RWPE1 (cell line): ENCODE measurements at regions not wholly inside any gene's neighbourhood (a gene's known extent, or its start where the extent isn't known, plus 50 kb on each side); places are given as distances from the start of the nearest gene placed in this dataset.

Experiments used
- CTCF ChIA-PET: fragments of 350-600 bp; sonication (Branson Sonifier 250); formaldehyde crosslinking; extraction: SDS; loops from one replicate; lab custom pipeline; 2021; lab: Yijun Ruan, JAX
- POLR2A ChIA-PET: fragments of 400-600 bp; formaldehyde crosslinking; extraction: SDS; loops from one replicate; lab custom pipeline; 2020; ENCODE audit warnings: antibody characterized with exemption; ENCODE audit not compliant: low non-redundant PET; lab: Yijun Ruan, JAX
- DNase-seq: peaks from one replicate; pipeline ENCODE4 v3.0.0; 2012; ENCODE audit warnings: low spot score
- H3K27ac ChIP-seq: fragments of 450-650 bp; 2 replicates; pipeline ENCODE4 v1.5.1; 2017
- TF ChIP-seq, protein P1 (sequence below): fragments of 450-650 bp; conservative IDR thresholded peaks from 2 replicates; pipeline ENCODE4 v1.5.1; 2017; ENCODE audit warnings: low read depth, mild to moderate bottlenecking

DNA sequence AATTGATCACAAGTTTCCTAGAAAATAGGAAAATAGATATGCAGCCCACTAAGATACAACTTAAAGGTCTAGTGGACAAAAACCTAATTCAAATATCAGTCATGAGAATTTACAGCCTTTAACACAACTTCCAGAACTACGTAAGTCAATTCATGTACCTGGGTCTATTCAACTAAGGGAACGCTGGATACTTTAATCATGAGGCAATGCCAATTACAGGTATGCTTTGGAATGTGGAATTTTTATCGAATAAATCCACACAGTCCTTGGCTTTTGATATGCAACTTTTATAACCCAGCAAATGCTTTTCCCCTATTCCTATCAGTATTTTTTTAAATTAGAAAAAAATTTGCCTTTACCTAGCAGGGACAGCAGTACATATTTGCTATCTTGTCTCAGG, 289.5 kb upstream of the FAT3 start:
- POLR2A ChIA-PET, result no interaction called here

DNA sequence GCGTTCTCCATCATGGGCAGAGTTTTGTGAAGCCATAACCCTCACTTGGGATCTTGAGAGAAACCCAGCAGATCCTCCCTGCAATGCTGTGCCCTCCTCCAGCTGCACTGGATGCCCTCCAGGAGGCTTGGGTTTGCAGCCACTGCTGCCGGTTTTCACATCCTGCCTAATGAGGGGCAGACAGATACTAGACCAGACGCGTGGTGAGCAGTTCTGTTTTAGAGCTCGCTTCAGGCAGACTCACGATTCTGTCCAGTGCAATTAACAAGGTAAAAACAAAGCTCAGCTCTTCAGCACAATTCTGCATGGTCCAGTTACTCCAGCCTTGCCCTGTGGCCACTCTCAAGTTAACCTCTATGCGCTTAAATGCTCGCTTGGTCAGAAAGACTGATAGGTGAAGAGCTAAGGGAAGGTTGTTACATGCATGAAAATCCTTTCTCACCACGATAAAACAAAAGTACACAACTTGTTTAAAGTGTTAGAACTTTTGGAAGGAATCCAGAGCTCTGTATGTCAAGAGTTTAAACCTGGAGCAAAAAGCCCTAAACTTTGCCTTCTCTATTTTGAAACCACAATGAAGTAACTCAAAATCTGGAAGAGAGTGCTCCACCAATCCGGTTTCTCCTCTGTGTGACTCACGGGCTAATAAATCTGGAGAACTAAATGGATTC, 292.3 kb upstream of the FAT3 start:
- ChIA-PET POLR2A (no interaction called here), CTCF (no interaction called here)
- DNase-seq, result no peak
- H3K27ac ChIP-seq, result no peak overlapping the region
- TF ChIP-seq, protein P1, sequence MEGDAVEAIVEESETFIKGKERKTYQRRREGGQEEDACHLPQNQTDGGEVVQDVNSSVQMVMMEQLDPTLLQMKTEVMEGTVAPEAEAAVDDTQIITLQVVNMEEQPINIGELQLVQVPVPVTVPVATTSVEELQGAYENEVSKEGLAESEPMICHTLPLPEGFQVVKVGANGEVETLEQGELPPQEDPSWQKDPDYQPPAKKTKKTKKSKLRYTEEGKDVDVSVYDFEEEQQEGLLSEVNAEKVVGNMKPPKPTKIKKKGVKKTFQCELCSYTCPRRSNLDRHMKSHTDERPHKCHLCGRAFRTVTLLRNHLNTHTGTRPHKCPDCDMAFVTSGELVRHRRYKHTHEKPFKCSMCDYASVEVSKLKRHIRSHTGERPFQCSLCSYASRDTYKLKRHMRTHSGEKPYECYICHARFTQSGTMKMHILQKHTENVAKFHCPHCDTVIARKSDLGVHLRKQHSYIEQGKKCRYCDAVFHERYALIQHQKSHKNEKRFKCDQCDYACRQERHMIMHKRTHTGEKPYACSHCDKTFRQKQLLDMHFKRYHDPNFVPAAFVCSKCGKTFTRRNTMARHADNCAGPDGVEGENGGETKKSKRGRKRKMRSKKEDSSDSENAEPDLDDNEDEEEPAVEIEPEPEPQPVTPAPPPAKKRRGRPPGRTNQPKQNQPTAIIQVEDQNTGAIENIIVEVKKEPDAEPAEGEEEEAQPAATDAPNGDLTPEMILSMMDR, result no peak

More for the DNA sequence above, 289.5 kb upstream of the FAT3 start:
- CTCF ChIA-PET, result no interaction called here
- TF ChIP-seq, protein P1, result no peak
- no peak for DNase-seq
- no peak overlapping the region for H3K27ac ChIP-seq

DNA sequence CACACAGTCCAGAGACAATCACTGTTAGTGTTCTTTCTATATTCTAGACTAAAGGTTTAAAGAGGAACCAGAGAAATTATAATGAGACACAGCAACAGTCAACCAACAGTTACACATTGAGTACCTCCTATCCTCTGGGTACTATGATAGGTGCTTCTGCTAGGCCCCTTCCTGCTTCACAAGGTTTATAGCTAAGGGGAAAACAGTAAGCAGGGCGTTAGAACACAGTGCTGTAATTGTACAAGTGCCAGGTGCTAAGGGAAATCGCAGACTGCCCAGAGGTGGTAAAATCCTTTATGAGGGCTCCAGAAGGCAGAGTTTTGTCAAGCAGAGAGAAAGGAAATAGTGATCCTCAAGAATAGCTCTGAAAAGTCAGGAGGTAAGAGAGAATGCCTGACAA, 297.2 kb upstream of the FAT3 start:
- POLR2A ChIA-PET, result no interaction called here
- CTCF ChIA-PET, result no interaction called here
- H3K27ac ChIP-seq, result no peak overlapping the region
- TF ChIP-seq, protein P1, result no peak
- DNase-seq, result no peak

DNA sequence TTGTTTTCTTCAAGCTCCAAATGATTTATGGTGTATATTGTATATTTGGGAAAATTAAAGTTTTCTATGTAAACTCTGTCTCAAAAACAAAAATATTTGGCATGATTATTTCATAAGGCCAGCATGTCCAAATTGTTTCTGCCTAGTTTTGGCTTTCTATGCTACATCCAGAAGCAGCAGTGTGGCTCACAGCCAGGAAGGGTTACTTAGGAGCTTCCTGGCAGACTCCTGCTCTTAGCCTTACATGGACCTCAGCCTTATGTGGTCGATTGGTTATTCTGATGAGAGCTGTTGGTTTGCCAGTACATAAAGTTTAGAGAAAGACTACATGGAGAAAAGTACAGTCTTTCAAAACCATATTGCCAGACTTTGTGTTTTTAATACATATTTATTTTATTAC, 297.7 kb upstream of the FAT3 start:
- ChIA-PET CTCF (no interaction called here), POLR2A (no interaction called here)
- DNase-seq, result no peak

DNA sequence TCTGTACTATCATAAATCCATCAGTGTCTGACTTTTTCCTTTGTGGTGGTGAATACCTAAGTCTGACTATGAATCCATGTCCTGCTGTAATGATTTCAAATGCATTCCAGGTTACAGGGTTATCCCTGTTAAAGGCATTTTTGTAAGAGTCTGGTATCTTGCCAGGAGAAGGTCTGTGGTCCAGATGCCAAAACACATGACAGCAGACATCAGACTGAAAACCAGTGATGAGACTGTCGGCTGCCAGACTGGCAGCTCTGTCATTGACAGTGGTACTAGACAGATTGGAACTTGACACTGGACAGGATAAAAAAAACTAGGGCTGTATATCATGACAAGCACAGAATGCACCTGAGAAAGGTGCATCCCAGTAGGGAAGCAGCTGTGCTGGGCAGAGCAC, 301.8 kb upstream of the FAT3 start:
- TF ChIP-seq, protein P1, result no peak
- H3K27ac ChIP-seq, result no peak overlapping the region
- CTCF ChIA-PET, result no interaction called here
- POLR2A ChIA-PET, result no interaction called here
- no peak for DNase-seq

More for the DNA sequence above, 297.7 kb upstream of the FAT3 start:
- TF ChIP-seq, protein P1, result no peak
- no peak overlapping the region for H3K27ac ChIP-seq

DNA sequence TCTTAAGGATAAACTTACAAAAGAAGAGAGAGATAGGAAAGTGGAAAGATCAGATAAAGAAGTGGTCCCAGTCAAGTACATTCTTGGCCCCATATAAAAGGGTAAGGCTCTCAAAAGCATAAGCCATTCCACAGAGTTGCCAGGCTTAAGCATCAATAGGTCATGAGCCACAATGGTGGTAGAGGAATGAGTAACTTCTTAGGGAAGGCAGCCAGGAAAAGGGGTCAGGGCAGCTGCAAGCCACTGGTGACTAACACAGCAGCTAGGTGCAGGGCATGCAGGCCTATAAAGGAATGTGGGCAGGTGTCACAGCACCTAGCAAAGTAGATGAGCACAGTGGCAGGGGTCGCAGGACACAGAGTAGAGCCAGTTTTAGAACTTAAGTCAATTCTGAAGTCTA, 302.6 kb upstream of the FAT3 start:
- ChIA-PET CTCF (no interaction called here), POLR2A (no interaction called here)

More for the DNA sequence above, 302.6 kb upstream of the FAT3 start:
- DNase-seq, result peak; percentile 26
- TF ChIP-seq, protein P1, result no peak
- no peak overlapping the region for H3K27ac ChIP-seq
